ENCODE measurements at regions not wholly inside any gene's neighbourhood (a gene's known extent, or its start where the extent isn't known, plus 50 kb on each side); places are given as distances from the start of the nearest gene placed in this dataset.

- DNase-seq (ENCODE audit: low read depth in 2 of 2) = no peak
These were observed 136.0 kb upstream of the THBS1 start for GRCh38 chr15:39444735-39445470.

GRCh38 chr15:39445931-39446330 is 134.9 kb upstream of the THBS1 start:
- DNase-seq (ENCODE audit: low read depth in 2 of 2) = no peak

GRCh38 chr15:39447346-39447745 is 133.5 kb upstream of the THBS1 start:
- DNase-seq (ENCODE audit: low read depth in 2 of 2) = no peak

GRCh38 chr15:39447881-39448280 is 133.0 kb upstream of the THBS1 start:
- DNase-seq (ENCODE audit: low read depth in 2 of 2) = no peak

GRCh38 chr15:39448409-39448808 is 132.5 kb upstream of the THBS1 start:
- no peak for DNase-seq (ENCODE audit: low read depth in 2 of 2)

GRCh38 chr15:39451121-39451688 is 129.7 kb upstream of the THBS1 start:
- no peak for DNase-seq (ENCODE audit: low read depth in 2 of 2)

- DNase-seq (ENCODE audit: low read depth in 2 of 2) = no peak
These were observed 129.0 kb upstream of the THBS1 start for GRCh38 chr15:39451871-39452270.

GRCh38 chr15:39453620-39454019 is 127.3 kb upstream of the THBS1 start:
- no peak for DNase-seq (ENCODE audit: low read depth in 2 of 2)

- DNase-seq (ENCODE audit: low read depth in 2 of 2) = no peak
These were observed 126.5 kb upstream of the THBS1 start for GRCh38 chr15:39454189-39454986.

- no peak for DNase-seq (ENCODE audit: low read depth in 2 of 2)
These were observed 125.3 kb upstream of the THBS1 start for GRCh38 chr15:39455471-39455991.

- DNase-seq (ENCODE audit: low read depth in 2 of 2) = no peak
These were observed 124.7 kb upstream of the THBS1 start for GRCh38 chr15:39456159-39456558.

- DNase-seq (ENCODE audit: low read depth in 2 of 2) = no peak
These were observed 124.1 kb upstream of the THBS1 start for GRCh38 chr15:39456582-39457330.

- no peak for DNase-seq (ENCODE audit: low read depth in 2 of 2)
These were observed 122.7 kb upstream of the THBS1 start for GRCh38 chr15:39458131-39458530.

GRCh38 chr15:39459548-39459947 is 121.3 kb upstream of the THBS1 start:
- DNase-seq (ENCODE audit: low read depth in 2 of 2) = no peak

- DNase-seq (ENCODE audit: low read depth in 2 of 2) = no peak
These were observed 120.1 kb upstream of the THBS1 start for GRCh38 chr15:39460748-39461147.

- no peak for DNase-seq (ENCODE audit: low read depth in 2 of 2)
These were observed 119.2 kb upstream of the THBS1 start for GRCh38 chr15:39461536-39462130.

GRCh38 chr15:39462691-39463090 is 118.2 kb upstream of the THBS1 start:
- no peak for DNase-seq (ENCODE audit: low read depth in 2 of 2)

- DNase-seq (ENCODE audit: low read depth in 2 of 2) = no peak
These were observed 114.8 kb upstream of the THBS1 start for GRCh38 chr15:39465843-39466749.

- no peak for DNase-seq (ENCODE audit: low read depth in 2 of 2)
These were observed 114.2 kb upstream of the THBS1 start for GRCh38 chr15:39466750-39467105.

GRCh38 chr15:39468331-39468730 is 112.5 kb upstream of the THBS1 start:
- no peak for DNase-seq (ENCODE audit: low read depth in 2 of 2)

- DNase-seq (ENCODE audit: low read depth in 2 of 2) = no peak
These were observed 112.1 kb upstream of the THBS1 start for GRCh38 chr15:39468828-39469227.

Measured in stimulated activated CD8-positive, alpha-beta memory T cell treated with anti-CD3 and anti-CD28 coated beads, Interleukin-2, amount 100 ng/mL, for 1 hour (primary cell).